ENCODE measurements at regions not wholly inside any gene's neighbourhood (a gene's known extent, or its start where the extent isn't known, plus 50 kb on each side); places are given as distances from the start of the nearest gene placed in this dataset.

GRCh38 chr9:73233359-73234007 lies 81.8 kb downstream of the ANXA1 start:
- no peak for DNase-seq (ENCODE audit: extremely low spot score)
- no peaks in the 10 kb centered on the region for H3K9me3 ChIP-seq
- H3K27ac ChIP-seq (replicated peaks in 1 of 4), result no peak overlapping the region
- intact Hi-C loops (cut with DNase I), result no loop called here
- no peaks in the 10 kb centered on the region for H3K4me1 ChIP-seq
- TF ChIP-seq POLR2A (IDR thresholded peaks at IDR 0.05; ENCODE audit: low read depth) (no peak), POLR2AphosphoS5 (IDR thresholded peaks at IDR 0.05) (no peak), EP300 (IDR thresholded peaks at IDR 0.05) (no peak)
- TF ChIP-seq, protein P1, sequence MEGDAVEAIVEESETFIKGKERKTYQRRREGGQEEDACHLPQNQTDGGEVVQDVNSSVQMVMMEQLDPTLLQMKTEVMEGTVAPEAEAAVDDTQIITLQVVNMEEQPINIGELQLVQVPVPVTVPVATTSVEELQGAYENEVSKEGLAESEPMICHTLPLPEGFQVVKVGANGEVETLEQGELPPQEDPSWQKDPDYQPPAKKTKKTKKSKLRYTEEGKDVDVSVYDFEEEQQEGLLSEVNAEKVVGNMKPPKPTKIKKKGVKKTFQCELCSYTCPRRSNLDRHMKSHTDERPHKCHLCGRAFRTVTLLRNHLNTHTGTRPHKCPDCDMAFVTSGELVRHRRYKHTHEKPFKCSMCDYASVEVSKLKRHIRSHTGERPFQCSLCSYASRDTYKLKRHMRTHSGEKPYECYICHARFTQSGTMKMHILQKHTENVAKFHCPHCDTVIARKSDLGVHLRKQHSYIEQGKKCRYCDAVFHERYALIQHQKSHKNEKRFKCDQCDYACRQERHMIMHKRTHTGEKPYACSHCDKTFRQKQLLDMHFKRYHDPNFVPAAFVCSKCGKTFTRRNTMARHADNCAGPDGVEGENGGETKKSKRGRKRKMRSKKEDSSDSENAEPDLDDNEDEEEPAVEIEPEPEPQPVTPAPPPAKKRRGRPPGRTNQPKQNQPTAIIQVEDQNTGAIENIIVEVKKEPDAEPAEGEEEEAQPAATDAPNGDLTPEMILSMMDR (IDR thresholded peaks at IDR 0.05), result no peak
- H3K36me3 ChIP-seq, result no peaks in the 10 kb centered on the region
- no peak overlapping the region for H3K4me3 ChIP-seq
- peaks cover 0 to 4% (median 0%) of the 10 kb centered on the region in 4 donors for H3K27me3 ChIP-seq
- WGBS, result 73% methylated on average over 6 of the region's 6 CpGs

GRCh38 chr9:73234008-73234360 lies 82.3 kb downstream of the ANXA1 start:
- Histone ChIP-seq H3K9me3 (no peaks in the 10 kb centered on the region), H3K4me1 (no peaks in the 10 kb centered on the region), H3K4me3 (no peak overlapping the region), H3K36me3 (no peaks in the 10 kb centered on the region), H3K27ac (replicated peaks in 1 of 4) (no peak overlapping the region), H3K27me3 (peaks cover 0 to 4% (median 0%) of the 10 kb centered on the region in 4 donors)
- TF ChIP-seq, protein P1 (IDR thresholded peaks at IDR 0.05), result no peak
- TF ChIP-seq POLR2AphosphoS5 (IDR thresholded peaks at IDR 0.05), result no peak
- TF ChIP-seq EP300 (IDR thresholded peaks at IDR 0.05), result no peak
- TF ChIP-seq POLR2A (IDR thresholded peaks at IDR 0.05; ENCODE audit: low read depth), result no peak
- intact Hi-C loops (cut with DNase I), result no loop called here
- WGBS, result 89% methylated on average over 1 of the region's 1 CpG
- DNase-seq (ENCODE audit: extremely low spot score), result no peak

DNA sequence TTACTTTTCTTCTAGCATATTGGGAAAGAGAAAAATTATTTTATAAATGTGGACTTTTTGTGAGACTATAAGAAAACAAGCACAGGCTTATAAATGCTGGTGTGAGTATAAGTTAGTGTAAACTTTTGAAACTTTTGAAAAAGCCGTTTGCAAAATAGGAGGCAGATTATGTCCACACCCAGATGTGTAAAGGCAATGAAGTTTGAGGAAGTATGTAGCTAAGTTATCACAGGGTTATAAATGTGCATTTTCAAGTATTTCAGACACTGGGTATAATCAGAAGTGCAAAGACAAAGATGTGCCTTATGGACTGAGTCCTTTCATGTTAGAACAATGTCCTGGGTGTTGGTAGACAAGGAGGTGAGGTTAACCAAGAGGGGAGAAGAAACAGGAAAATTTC lies 85.5 kb downstream of the ANXA1 start:
- Histone ChIP-seq H3K4me1 (no peaks in the 10 kb centered on the region), H3K27me3 (peaks cover 0 to 4% (median 0%) of the 10 kb centered on the region in 4 donors), H3K36me3 (no peaks in the 10 kb centered on the region), H3K4me3 (no peak overlapping the region), H3K9me3 (no peaks in the 10 kb centered on the region), H3K27ac (replicated peaks in 1 of 4) (no peak overlapping the region)
- intact Hi-C loops (cut with DNase I), result no loop called here
- 62% methylated on average over 1 of the region's 1 CpG for WGBS
- TF ChIP-seq POLR2A (IDR thresholded peaks at IDR 0.05; ENCODE audit: low read depth) (no peak), POLR2AphosphoS5 (IDR thresholded peaks at IDR 0.05) (no peak), EP300 (IDR thresholded peaks at IDR 0.05) (no peak)
- TF ChIP-seq, protein P1 (IDR thresholded peaks at IDR 0.05), result no peak
- no peak for DNase-seq (ENCODE audit: extremely low spot score)

DNA sequence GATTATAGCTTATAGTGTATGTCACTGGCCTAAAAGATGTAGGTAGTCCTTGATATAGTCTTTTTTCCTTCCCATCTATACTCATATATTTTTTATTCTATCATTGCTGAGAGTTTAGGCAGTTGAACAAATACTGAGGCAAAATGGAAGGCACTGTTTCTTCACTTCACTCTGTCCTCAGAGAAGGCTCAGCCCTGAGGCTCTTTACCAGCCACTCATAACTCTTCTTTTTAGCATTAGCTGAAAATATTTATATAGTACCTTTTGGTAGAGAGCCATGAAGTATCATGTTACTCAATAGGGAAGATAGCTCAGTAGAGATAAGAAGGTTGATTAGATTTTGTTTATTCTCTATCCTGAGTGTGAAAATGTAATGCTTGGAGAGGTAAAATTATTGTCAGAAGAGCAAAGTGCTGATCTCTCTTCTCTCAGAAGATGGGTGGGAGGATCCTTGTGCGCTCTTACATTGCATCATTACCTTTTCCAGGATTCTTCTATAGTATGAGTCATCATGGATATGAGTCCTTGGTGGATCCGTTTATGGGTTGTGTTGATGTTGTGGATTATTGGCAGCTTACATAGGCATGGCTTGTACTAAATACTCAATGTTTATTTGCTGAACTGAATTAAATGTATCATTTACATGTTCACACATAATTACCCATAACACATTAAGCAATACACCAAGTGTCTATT lies 88.1 kb downstream of the ANXA1 start:
- Histone ChIP-seq H3K36me3 (no peaks in the 10 kb centered on the region), H3K9me3 (no peaks in the 10 kb centered on the region), H3K27ac (replicated peaks in 1 of 4) (no peak overlapping the region), H3K4me1 (no peaks in the 10 kb centered on the region), H3K4me3 (no peak overlapping the region), H3K27me3 (peaks cover 0 to 4% (median 0%) of the 10 kb centered on the region in 4 donors)
- 89% methylated on average over 2 of the region's 2 CpGs for WGBS
- no peak for DNase-seq (ENCODE audit: extremely low spot score)
- TF ChIP-seq POLR2AphosphoS5 (IDR thresholded peaks at IDR 0.05) (no peak), POLR2A (IDR thresholded peaks at IDR 0.05; ENCODE audit: low read depth) (no peak), EP300 (IDR thresholded peaks at IDR 0.05) (no peak)
- TF ChIP-seq, protein P1 (IDR thresholded peaks at IDR 0.05), result no peak
- intact Hi-C loops (cut with DNase I), result no loop called here

Data from esophagus muscularis mucosa (tissue), 4 donors.